Mesendoderm (in vitro differentiated cells): ENCODE measurements at regions not wholly inside any gene's neighbourhood (a gene's known extent, or its start where the extent isn't known, plus 50 kb on each side); places are given as distances from the start of the nearest gene placed in this dataset.

Experiments
- DNase-seq: peaks from one replicate; pipeline ENCODE4 v3.0.0; 2013
- H2AK5ac ChIP-seq: 2 replicates; pipeline ENCODE4 v1.6.1; 2013; ENCODE audit warnings: low read length, inconsistent platforms
- H2BK120ac ChIP-seq: 2 replicates; pipeline ENCODE4 v1.6.1; 2013; ENCODE audit warnings: low read depth, mild to moderate bottlenecking, low read length, moderate library complexity, mixed read lengths
- H2BK15ac ChIP-seq: replicated peaks from 2 replicates; pipeline ENCODE4 v1.6.1; 2013; ENCODE audit warnings: low read depth, mild to moderate bottlenecking, moderate library complexity
- H2BK5ac ChIP-seq: 2 replicates; pipeline ENCODE4 v1.6.1; 2013; ENCODE audit warnings: low read length, inconsistent platforms
- H3K18ac ChIP-seq: 2 replicates; pipeline ENCODE4 v1.6.1; 2013; ENCODE audit warnings: mild to moderate bottlenecking, low read length, mixed read lengths
- H3K23ac ChIP-seq: one replicate; pipeline ENCODE4 v1.6.1; 2013; ENCODE audit warnings: low read length
- H3K27ac ChIP-seq: 2 replicates; pipeline ENCODE4 v1.5.1; 2013; ENCODE audit warnings: low read depth, mild to moderate bottlenecking, inconsistent platforms, low read length, moderate library complexity
- H3K27me3 ChIP-seq: 2 replicates; pipeline ENCODE4 v1.6.1; 2013; ENCODE audit warnings: low read length, control low read depth, mild to moderate bottlenecking, inconsistent platforms; ENCODE audit not compliant: insufficient read depth, poor library complexity
- H3K36me3 ChIP-seq: 2 replicates; pipeline ENCODE4 v1.6.1; 2013; ENCODE audit warnings: low read length, inconsistent platforms; ENCODE audit not compliant: control insufficient read depth, insufficient read depth
- H3K4ac ChIP-seq: one replicate; pipeline ENCODE4 v1.6.1; 2013; ENCODE audit warnings: low read depth, mild to moderate bottlenecking, low read length, moderate library complexity
- H3K4me1 ChIP-seq: 2 replicates; pipeline ENCODE4 v1.6.1; 2013; ENCODE audit warnings: low read depth, low read length, inconsistent platforms; ENCODE audit not compliant: control insufficient read depth
- H3K4me2 ChIP-seq: 2 replicates; pipeline ENCODE4 v1.6.1; 2013; ENCODE audit warnings: low read length
- H3K4me3 ChIP-seq: 2 replicates; pipeline ENCODE4 v1.5.1; 2013; ENCODE audit warnings: mild to moderate bottlenecking, low read length
- H3K56ac ChIP-seq: one replicate; pipeline ENCODE4 v1.6.1; 2013; ENCODE audit warnings: low read length
- H3K79me1 ChIP-seq: 2 replicates; pipeline ENCODE4 v1.6.1; 2013; ENCODE audit warnings: low read length, inconsistent platforms
- H3K79me2 ChIP-seq: 2 replicates; pipeline ENCODE4 v1.6.1; 2013; ENCODE audit warnings: mild to moderate bottlenecking, low read length; ENCODE audit not compliant: control insufficient read depth, insufficient read depth
- H3K9ac ChIP-seq: 2 replicates; pipeline ENCODE4 v1.6.1; 2013; ENCODE audit warnings: low read length, inconsistent platforms
- H4K5ac ChIP-seq: one replicate; pipeline ENCODE4 v1.6.1; 2013; ENCODE audit warnings: low read length
- H4K8ac ChIP-seq: one replicate; pipeline ENCODE4 v1.6.1; 2013; ENCODE audit warnings: low read depth, mild to moderate bottlenecking, control low read depth, low read length, moderate library complexity
- WGBS: extraction: QIAGEN DNeasy Blood & Tissue Kit; methylation state at CpG from one replicate; pipeline ENCODE4 v1.1.7; 2013; ENCODE audit warnings: low lambda C conversion rate, missing lambda C conversion rate; ENCODE audit not compliant: insufficient coverage; ENCODE audit errors: extremely low coverage; 5-methylcytosine and 5-hydroxymethylcytosine counted together

GRCh38 chr5:163756170-163756569 lies 250.8 kb downstream of the MAT2B start:
- Histone ChIP-seq H2BK15ac (no peak overlapping the region), H4K5ac (no peak overlapping the region), H3K79me2 (no peaks in the 10 kb centered on the region), H2BK120ac (no peak overlapping the region), H3K18ac (no peak overlapping the region), H3K4me3 (no peak overlapping the region), H3K4me1 (no peaks in the 10 kb centered on the region), H3K4ac (no peak overlapping the region), H3K36me3 (no peaks in the 10 kb centered on the region), H3K4me2 (no peak overlapping the region), H3K23ac (no peak overlapping the region), H3K79me1 (no peaks in the 10 kb centered on the region), H2AK5ac (no peak overlapping the region), H3K56ac (no peak overlapping the region), H2BK5ac (no peak overlapping the region), H3K9ac (no peak overlapping the region), H4K8ac (no peak overlapping the region), H3K27me3 (no peaks in the 10 kb centered on the region), H3K27ac (no peak overlapping the region)
- no CpG with 5 or more reads among the region's 2 CpGs for WGBS
- no peak for DNase-seq

- no peak overlapping the region for H3K18ac ChIP-seq
- H2AK5ac ChIP-seq = no peak overlapping the region
- H4K8ac ChIP-seq = no peak overlapping the region
- H3K23ac ChIP-seq = no peak overlapping the region
- H3K4me3 ChIP-seq = no peak overlapping the region
- H4K5ac ChIP-seq = no peak overlapping the region
- H3K27ac ChIP-seq = no peak overlapping the region
- H3K79me2 ChIP-seq = no peaks in the 10 kb centered on the region
- WGBS = no CpG with 5 or more reads among the region's 5 CpGs
- H3K36me3 ChIP-seq = no peaks in the 10 kb centered on the region
- H2BK15ac ChIP-seq = no peak overlapping the region
- H3K79me1 ChIP-seq = no peaks in the 10 kb centered on the region
- no peak overlapping the region for H3K4me2 ChIP-seq
- no peak overlapping the region for H2BK5ac ChIP-seq
- no peaks in the 10 kb centered on the region for H3K27me3 ChIP-seq
- no peak for DNase-seq
- no peak overlapping the region for H3K9ac ChIP-seq
- H3K4ac ChIP-seq = no peak overlapping the region
- no peak overlapping the region for H3K56ac ChIP-seq
- no peaks in the 10 kb centered on the region for H3K4me1 ChIP-seq
- no peak overlapping the region for H2BK120ac ChIP-seq
These were observed 251.9 kb downstream of the MAT2B start for GRCh38 chr5:163757344-163757743.

GRCh38 chr5:163758283-163758711 lies 252.9 kb downstream of the MAT2B start:
- Histone ChIP-seq H3K27ac (no peak overlapping the region), H3K18ac (no peak overlapping the region), H3K79me2 (no peaks in the 10 kb centered on the region), H3K4me3 (no peak overlapping the region), H3K36me3 (no peaks in the 10 kb centered on the region), H3K9ac (no peak overlapping the region), H3K4me1 (no peaks in the 10 kb centered on the region), H2BK15ac (no peak overlapping the region), H3K27me3 (no peaks in the 10 kb centered on the region), H3K4me2 (no peak overlapping the region), H2AK5ac (no peak overlapping the region), H3K23ac (no peak overlapping the region), H3K4ac (no peak overlapping the region), H2BK120ac (no peak overlapping the region), H3K79me1 (no peaks in the 10 kb centered on the region), H3K56ac (no peak overlapping the region), H4K5ac (no peak overlapping the region), H2BK5ac (no peak overlapping the region), H4K8ac (no peak overlapping the region)
- DNase-seq = no peak
- no CpG with 5 or more reads among the region's 2 CpGs for WGBS

- Histone ChIP-seq H2BK5ac (no peak overlapping the region), H3K9ac (no peak overlapping the region), H3K4me3 (no peak overlapping the region), H3K79me2 (no peaks in the 10 kb centered on the region), H3K36me3 (no peaks in the 10 kb centered on the region), H3K4me2 (no peak overlapping the region), H3K56ac (no peak overlapping the region), H4K8ac (no peak overlapping the region), H2AK5ac (no peak overlapping the region), H2BK15ac (no peak overlapping the region), H3K23ac (no peak overlapping the region), H3K4ac (no peak overlapping the region), H3K27me3 (no peaks in the 10 kb centered on the region), H3K4me1 (no peaks in the 10 kb centered on the region), H3K79me1 (no peaks in the 10 kb centered on the region), H2BK120ac (no peak overlapping the region), H3K27ac (no peak overlapping the region), H4K5ac (no peak overlapping the region), H3K18ac (no peak overlapping the region)
- no CpG with 5 or more reads among the region's 4 CpGs for WGBS
- no peak for DNase-seq
These were observed 253.7 kb downstream of the MAT2B start for GRCh38 chr5:163759000-163759704.

- no CpG with 5 or more reads among the region's 3 CpGs for WGBS
- H4K5ac ChIP-seq = no peak overlapping the region
- no peak overlapping the region for H2BK120ac ChIP-seq
- H3K27me3 ChIP-seq = no peaks in the 10 kb centered on the region
- H3K36me3 ChIP-seq = no peaks in the 10 kb centered on the region
- no peak overlapping the region for H2BK15ac ChIP-seq
- H3K4ac ChIP-seq = no peak overlapping the region
- H3K79me2 ChIP-seq = no peaks in the 10 kb centered on the region
- no peak overlapping the region for H3K9ac ChIP-seq
- no peak overlapping the region for H3K4me3 ChIP-seq
- H4K8ac ChIP-seq = no peak overlapping the region
- H3K56ac ChIP-seq = no peak overlapping the region
- H3K79me1 ChIP-seq = no peaks in the 10 kb centered on the region
- no peak overlapping the region for H3K18ac ChIP-seq
- H3K4me2 ChIP-seq = no peak overlapping the region
- no peak overlapping the region for H3K23ac ChIP-seq
- no peak overlapping the region for H2BK5ac ChIP-seq
- no peak for DNase-seq
- H2AK5ac ChIP-seq = no peak overlapping the region
- no peak overlapping the region for H3K27ac ChIP-seq
- no peaks in the 10 kb centered on the region for H3K4me1 ChIP-seq
These were observed 255.1 kb downstream of the MAT2B start for GRCh38 chr5:163760498-163760897.
